ENCODE measurements at regions not wholly inside any gene's neighbourhood (a gene's known extent, or its start where the extent isn't known, plus 50 kb on each side); places are given as distances from the start of the nearest gene placed in this dataset.

DNA sequence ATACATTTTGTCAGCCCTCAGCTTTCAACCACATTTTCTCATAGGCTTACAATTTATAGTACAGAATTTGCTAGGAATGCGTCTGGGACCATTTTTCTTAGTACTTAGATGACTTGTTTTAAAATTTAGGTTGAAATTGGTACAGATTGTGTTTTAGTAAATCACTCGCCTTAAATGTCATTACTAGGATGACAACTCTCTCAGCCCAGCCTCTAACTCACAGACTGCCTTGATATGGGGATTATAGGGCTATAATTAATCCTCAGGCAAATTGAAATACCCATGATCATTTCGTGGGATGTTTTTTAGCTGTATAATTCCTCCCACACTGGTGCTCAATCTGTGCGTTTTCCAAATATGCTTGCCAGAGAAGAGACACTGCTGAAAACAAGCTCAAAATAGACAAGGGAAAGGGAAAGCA, 299.7 kb upstream of the AKR1E2 start:
- Mint-ChIP-seq H3K9me3 (no peaks in the 10 kb centered on the region), H3K4me3 (no peak overlapping the region), H3K27ac (no peak overlapping the region), H3K27me3 (ENCODE audit: low read depth in 2 of 2) (peaks cover 7 to 53% of the 10 kb centered on the region in 2 donors), H3K4me1 (no peaks in the 10 kb centered on the region), H3K36me3 (no peaks in the 10 kb centered on the region)
- Histone ChIP-seq H3K27me3 (ENCODE audit: control insufficient read depth, insufficient read depth, low read length) (no peaks in the 10 kb centered on the region), H3K4me1 (ENCODE audit: control insufficient read depth, insufficient read depth, low read length) (no peaks in the 10 kb centered on the region), H3K36me3 (ENCODE audit: control insufficient read depth, insufficient read depth, low read length) (no peaks in the 10 kb centered on the region), H3K9me3 (ENCODE audit: control insufficient read depth, insufficient read depth, low read length) (no peaks in the 10 kb centered on the region), H3K4me3 (ENCODE audit: low read length) (no peak overlapping the region), H3K27ac (ENCODE audit: low read length) (no peak overlapping the region)
- DNase-seq: no peak
- TF ChIP-seq, protein P1, sequence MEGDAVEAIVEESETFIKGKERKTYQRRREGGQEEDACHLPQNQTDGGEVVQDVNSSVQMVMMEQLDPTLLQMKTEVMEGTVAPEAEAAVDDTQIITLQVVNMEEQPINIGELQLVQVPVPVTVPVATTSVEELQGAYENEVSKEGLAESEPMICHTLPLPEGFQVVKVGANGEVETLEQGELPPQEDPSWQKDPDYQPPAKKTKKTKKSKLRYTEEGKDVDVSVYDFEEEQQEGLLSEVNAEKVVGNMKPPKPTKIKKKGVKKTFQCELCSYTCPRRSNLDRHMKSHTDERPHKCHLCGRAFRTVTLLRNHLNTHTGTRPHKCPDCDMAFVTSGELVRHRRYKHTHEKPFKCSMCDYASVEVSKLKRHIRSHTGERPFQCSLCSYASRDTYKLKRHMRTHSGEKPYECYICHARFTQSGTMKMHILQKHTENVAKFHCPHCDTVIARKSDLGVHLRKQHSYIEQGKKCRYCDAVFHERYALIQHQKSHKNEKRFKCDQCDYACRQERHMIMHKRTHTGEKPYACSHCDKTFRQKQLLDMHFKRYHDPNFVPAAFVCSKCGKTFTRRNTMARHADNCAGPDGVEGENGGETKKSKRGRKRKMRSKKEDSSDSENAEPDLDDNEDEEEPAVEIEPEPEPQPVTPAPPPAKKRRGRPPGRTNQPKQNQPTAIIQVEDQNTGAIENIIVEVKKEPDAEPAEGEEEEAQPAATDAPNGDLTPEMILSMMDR (IDR thresholded peaks at IDR 0.05): no peak
- intact Hi-C loops (cut with micrococcal nuclease): no loop called here
- ATAC-seq: no peak
- 90% methylated on average over 2 of the region's 4 CpGs for WGBS (ENCODE audit: insufficient coverage)

DNA sequence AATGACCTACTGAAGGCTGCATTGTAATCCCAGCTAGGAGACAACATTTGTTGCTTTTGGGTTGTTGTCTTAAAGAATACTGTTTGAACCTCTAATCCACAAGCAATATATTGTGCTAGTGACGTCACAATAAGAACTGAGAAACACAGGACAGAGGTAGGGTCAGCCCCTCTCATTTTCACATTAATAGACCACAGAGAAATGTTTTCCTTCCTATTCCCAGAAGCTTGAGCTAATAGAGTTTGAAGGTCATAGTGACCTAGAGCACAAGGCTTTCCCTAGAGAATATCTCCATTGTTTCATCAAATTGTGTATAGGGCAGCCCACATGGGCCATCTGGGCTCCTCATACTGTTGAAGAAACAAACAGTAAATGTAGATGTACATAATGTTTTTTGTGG, 300.9 kb upstream of the AKR1E2 start:
- H3K27ac ChIP-seq (ENCODE audit: low read length): no peak overlapping the region
- WGBS (ENCODE audit: insufficient coverage): 100% methylated on average over 1 of the region's 1 CpG

DNA sequence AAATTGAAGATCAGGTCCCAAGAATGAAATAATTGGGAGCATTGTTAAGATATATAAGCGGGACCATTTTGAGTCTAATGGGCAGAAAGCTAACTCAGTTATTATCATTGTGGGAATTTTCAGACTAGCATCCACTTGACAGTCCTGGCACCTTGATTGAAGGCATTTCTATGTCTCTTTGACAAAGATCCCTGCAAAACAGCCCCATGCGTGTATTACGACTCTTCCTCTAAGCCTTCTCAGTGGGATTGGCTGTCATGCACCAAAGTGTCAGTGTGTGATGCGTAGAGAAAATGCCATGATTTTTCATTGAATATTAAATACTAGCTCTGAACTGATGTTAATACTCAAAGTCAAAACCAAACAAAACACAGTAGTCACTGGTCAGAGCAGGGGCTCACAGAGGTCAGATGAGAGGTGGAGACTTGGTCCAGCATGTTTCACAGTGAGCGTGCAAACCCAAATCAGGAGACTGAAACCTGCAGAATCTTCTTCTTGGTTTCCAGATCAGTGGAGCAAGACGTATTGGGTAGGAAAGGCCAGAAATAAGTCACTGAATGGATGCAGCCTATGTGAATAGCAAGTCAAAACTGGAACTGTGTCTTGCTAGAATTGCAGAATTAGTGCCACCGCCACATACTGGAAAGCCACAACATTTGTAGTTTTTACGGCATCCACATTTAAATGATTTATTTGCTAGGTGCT, 303.6 kb upstream of the AKR1E2 start:
- Mint-ChIP-seq H3K9me3 (no peaks in the 10 kb centered on the region), H3K27ac (no peak overlapping the region), H3K36me3 (no peaks in the 10 kb centered on the region), H3K27me3 (ENCODE audit: low read depth in 2 of 2) (peaks cover 7 to 63% of the 10 kb centered on the region in 2 donors), H3K4me1 (no peaks in the 10 kb centered on the region), H3K4me3 (no peak overlapping the region)
- TF ChIP-seq, protein P1 (IDR thresholded peaks at IDR 0.05): no peak
- ATAC-seq (no peak), DNase-seq (no peak)
- no peak overlapping the region for H3K27ac ChIP-seq (ENCODE audit: low read length)
- no peaks in the 10 kb centered on the region for H3K36me3 ChIP-seq (ENCODE audit: control insufficient read depth, insufficient read depth, low read length)
- no peaks in the 10 kb centered on the region for H3K4me1 ChIP-seq (ENCODE audit: control insufficient read depth, insufficient read depth, low read length)
- WGBS (ENCODE audit: insufficient coverage): 88% methylated on average over 8 of the region's 8 CpGs
- no peaks in the 10 kb centered on the region for H3K9me3 ChIP-seq (ENCODE audit: control insufficient read depth, insufficient read depth, low read length)
- H3K4me3 ChIP-seq (ENCODE audit: low read length): no peak overlapping the region
- H3K27me3 ChIP-seq (ENCODE audit: control insufficient read depth, insufficient read depth, low read length): no peaks in the 10 kb centered on the region
- intact Hi-C loops (cut with micrococcal nuclease): no loop called here

More for the DNA sequence above, 300.9 kb upstream of the AKR1E2 start:
- Mint-ChIP-seq H3K36me3 (no peaks in the 10 kb centered on the region), H3K4me1 (no peaks in the 10 kb centered on the region), H3K27me3 (ENCODE audit: low read depth in 2 of 2) (peaks cover 6 to 51% of the 10 kb centered on the region in 2 donors), H3K4me3 (no peak overlapping the region), H3K27ac (no peak overlapping the region), H3K9me3 (no peaks in the 10 kb centered on the region)
- intact Hi-C loops (cut with micrococcal nuclease): no loop called here
- Histone ChIP-seq H3K36me3 (ENCODE audit: control insufficient read depth, insufficient read depth, low read length) (no peaks in the 10 kb centered on the region), H3K27me3 (ENCODE audit: control insufficient read depth, insufficient read depth, low read length) (no peaks in the 10 kb centered on the region), H3K4me1 (ENCODE audit: control insufficient read depth, insufficient read depth, low read length) (no peaks in the 10 kb centered on the region), H3K9me3 (ENCODE audit: control insufficient read depth, insufficient read depth, low read length) (no peaks in the 10 kb centered on the region), H3K4me3 (ENCODE audit: low read length) (no peak overlapping the region)
- TF ChIP-seq, protein P1 (IDR thresholded peaks at IDR 0.05): no peak
- no peak for ATAC-seq
- DNase-seq: no peak

Data from natural killer cell (primary cell).